SU-DHL-6 (cell line): ENCODE measurements at regions not wholly inside any gene's neighbourhood (a gene's known extent, or its start where the extent isn't known, plus 50 kb on each side); places are given as distances from the start of the nearest gene placed in this dataset.

ENCODE experiments used
- H2AFZ ChIP-seq: fragments of 200-600 bp; sonication (generic); 2 replicates; pipeline ENCODE4 v1.6.1; 2014; ENCODE audit warnings: low read depth, mild to moderate bottlenecking, moderate library complexity, mixed read lengths, antibody characterized with exemption, low read length; ENCODE audit not compliant: severe bottlenecking
- H3F3A ChIP-seq: fragments of 200-600 bp; shearing (Covaris generic); 2 replicates; pipeline ENCODE4 v1.6.0; 2016; ENCODE audit warnings: antibody characterized with exemption, mild to moderate bottlenecking; ENCODE audit not compliant: insufficient read depth
- H3K27ac ChIP-seq: fragments of 200-600 bp; sonication (generic); 2 replicates; pipeline ENCODE4 v1.5.1; 2016; ENCODE audit warnings: low read depth, mild to moderate bottlenecking, low read length, moderate library complexity, mixed read lengths
- H3K27me3 ChIP-seq: fragments of 200-600 bp; sonication (generic), shearing (Covaris generic); 2 replicates; pipeline ENCODE4 v1.6.0; 2014; ENCODE audit warnings: mild to moderate bottlenecking, low read length
- H3K36me3 ChIP-seq: fragments of 200-600 bp; sonication (generic); 2 replicates; pipeline ENCODE4 v1.6.1; 2014; ENCODE audit warnings: mild to moderate bottlenecking, low read length, mixed read lengths
- H3K4me2 ChIP-seq: fragments of 300-600, 200-600 bp; shearing (Covaris generic), sonication (generic); 2 replicates; pipeline ENCODE4 v1.6.0; 2014; ENCODE audit warnings: low read length, low read depth, mild to moderate bottlenecking; ENCODE audit not compliant: poor library complexity, severe bottlenecking
- H3K4me3 ChIP-seq: fragments of 200-600 bp; sonication (generic); 2 replicates; pipeline ENCODE4 v1.5.1; 2014; ENCODE audit warnings: antibody characterized with exemption, low read length, mild to moderate bottlenecking, mixed read lengths; ENCODE audit not compliant: insufficient read depth, poor library complexity, severe bottlenecking
- H3K79me2 ChIP-seq: fragments of 200-600 bp; sonication (generic); 2 replicates; pipeline ENCODE4 v1.6.1; 2014; ENCODE audit warnings: mild to moderate bottlenecking, low read length, moderate library complexity; ENCODE audit not compliant: insufficient read depth
- H3K9ac ChIP-seq: fragments of 200-600 bp; sonication (generic); 2 replicates; pipeline ENCODE4 v1.7.0; 2014; ENCODE audit warnings: mild to moderate bottlenecking, low read length
- H3K9me2 ChIP-seq: fragments of 200-600 bp; sonication (generic); replicated peaks from 2 replicates; pipeline ENCODE4 v1.6.1; 2014; ENCODE audit warnings: low read length; ENCODE audit not compliant: insufficient read depth
- H3K9me3 ChIP-seq: fragments of 200-600 bp; sonication (generic); 2 replicates; pipeline ENCODE4 v1.6.1; 2014; ENCODE audit warnings: low read length, mixed read lengths; ENCODE audit not compliant: insufficient read depth
- H4K20me1 ChIP-seq: fragments of 200-600 bp; sonication (generic); 2 replicates; pipeline ENCODE4 v1.6.1; 2014; ENCODE audit warnings: low read depth, mild to moderate bottlenecking, antibody characterized with exemption, low read length, moderate library complexity, mixed read lengths
- EZH2phosphoT487 ChIP-seq: fragments of 200-600 bp; sonication (generic), shearing (Covaris generic); conservative IDR thresholded peaks from 2 replicates; pipeline ENCODE4 v1.6.1; 2018; ENCODE audit warnings: mild to moderate bottlenecking, antibody characterized with exemption, low read length, moderate library complexity, mixed read lengths
- TF ChIP-seq, protein P1 (sequence below): fragments of 200-600 bp; sonication (generic); IDR thresholded peaks from one replicate; pipeline ENCODE4 v1.5.1; 2017; ENCODE audit warnings: antibody characterized with exemption, mild to moderate bottlenecking, low read length, moderate library complexity; ENCODE audit not compliant: insufficient read depth, poor library complexity, severe bottlenecking

DNA sequence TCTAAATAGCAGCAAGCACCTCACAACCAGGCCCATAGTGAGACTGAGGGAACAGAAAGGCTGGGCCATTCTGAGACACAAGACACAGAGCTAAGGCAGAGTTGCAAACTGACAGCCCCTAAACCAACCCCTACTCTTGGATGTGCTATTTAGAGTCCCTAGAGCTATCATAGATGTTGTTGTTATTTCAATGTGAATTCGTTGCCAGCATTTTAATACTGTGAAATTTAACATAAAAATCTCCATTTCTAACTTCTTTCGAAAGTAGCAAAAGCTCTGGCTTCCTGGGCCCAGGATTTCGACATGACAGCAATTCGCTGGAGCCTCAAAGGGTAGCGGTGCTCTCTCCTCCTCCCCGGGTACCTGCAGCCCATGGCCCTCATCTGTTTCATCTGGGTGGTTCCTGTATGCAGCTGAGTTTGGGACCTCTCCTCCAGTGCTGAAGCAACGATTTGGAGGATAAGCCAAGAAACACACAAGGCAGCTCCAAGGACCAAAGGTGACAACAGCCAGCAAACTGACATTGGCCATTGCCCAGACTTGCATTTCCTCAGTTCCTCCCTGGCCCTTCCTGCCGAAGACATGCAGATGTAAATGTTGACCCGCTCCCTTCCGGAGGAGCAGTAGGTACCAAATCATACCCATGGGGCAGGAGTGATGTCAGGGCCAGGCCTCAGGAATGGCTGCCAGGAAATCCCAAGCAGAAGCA, 254.4 kb upstream of the NCKAP5 start:
- Histone ChIP-seq H3K9me3 (no peaks in the 10 kb centered on the region), H2AFZ (no peak overlapping the region), H3K9ac (no peak overlapping the region), H3F3A (no peaks in the 10 kb centered on the region), H3K27ac (no peak overlapping the region), H3K9me2 (no peaks in the 10 kb centered on the region), H3K4me2 (no peak overlapping the region), H3K36me3 (no peaks in the 10 kb centered on the region), H4K20me1 (no peaks in the 10 kb centered on the region), H3K79me2 (no peaks in the 10 kb centered on the region), H3K27me3 (no peaks in the 10 kb centered on the region), H3K4me3 (no peak overlapping the region)
- no peak for TF ChIP-seq EZH2phosphoT487
- TF ChIP-seq, protein P1, sequence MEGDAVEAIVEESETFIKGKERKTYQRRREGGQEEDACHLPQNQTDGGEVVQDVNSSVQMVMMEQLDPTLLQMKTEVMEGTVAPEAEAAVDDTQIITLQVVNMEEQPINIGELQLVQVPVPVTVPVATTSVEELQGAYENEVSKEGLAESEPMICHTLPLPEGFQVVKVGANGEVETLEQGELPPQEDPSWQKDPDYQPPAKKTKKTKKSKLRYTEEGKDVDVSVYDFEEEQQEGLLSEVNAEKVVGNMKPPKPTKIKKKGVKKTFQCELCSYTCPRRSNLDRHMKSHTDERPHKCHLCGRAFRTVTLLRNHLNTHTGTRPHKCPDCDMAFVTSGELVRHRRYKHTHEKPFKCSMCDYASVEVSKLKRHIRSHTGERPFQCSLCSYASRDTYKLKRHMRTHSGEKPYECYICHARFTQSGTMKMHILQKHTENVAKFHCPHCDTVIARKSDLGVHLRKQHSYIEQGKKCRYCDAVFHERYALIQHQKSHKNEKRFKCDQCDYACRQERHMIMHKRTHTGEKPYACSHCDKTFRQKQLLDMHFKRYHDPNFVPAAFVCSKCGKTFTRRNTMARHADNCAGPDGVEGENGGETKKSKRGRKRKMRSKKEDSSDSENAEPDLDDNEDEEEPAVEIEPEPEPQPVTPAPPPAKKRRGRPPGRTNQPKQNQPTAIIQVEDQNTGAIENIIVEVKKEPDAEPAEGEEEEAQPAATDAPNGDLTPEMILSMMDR = no peak

DNA sequence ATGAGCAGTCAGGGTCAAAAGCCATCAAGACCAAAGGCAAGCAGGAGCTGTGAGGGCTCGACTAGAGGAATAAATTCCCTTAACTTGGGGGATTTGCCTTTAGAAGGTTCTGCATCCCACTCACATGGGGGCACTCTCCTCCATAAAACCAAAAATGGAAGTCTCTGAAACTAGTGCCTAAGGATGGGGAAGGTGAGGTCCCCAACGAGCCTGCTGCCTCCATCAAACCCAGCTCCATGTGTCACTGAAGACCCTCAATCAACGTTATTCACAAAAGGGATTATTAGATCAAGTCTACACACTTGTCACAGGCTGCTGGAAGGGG, 254.9 kb upstream of the NCKAP5 start:
- Histone ChIP-seq H4K20me1 (no peaks in the 10 kb centered on the region), H3K79me2 (no peaks in the 10 kb centered on the region), H3K4me3 (no peak overlapping the region), H3K9ac (no peak overlapping the region), H3K9me3 (no peaks in the 10 kb centered on the region), H3K9me2 (no peaks in the 10 kb centered on the region), H2AFZ (no peak overlapping the region), H3K27ac (no peak overlapping the region), H3F3A (no peaks in the 10 kb centered on the region), H3K4me2 (no peak overlapping the region), H3K27me3 (no peaks in the 10 kb centered on the region), H3K36me3 (no peaks in the 10 kb centered on the region)
- TF ChIP-seq EZH2phosphoT487 = no peak
- TF ChIP-seq, protein P1 = no peak

DNA sequence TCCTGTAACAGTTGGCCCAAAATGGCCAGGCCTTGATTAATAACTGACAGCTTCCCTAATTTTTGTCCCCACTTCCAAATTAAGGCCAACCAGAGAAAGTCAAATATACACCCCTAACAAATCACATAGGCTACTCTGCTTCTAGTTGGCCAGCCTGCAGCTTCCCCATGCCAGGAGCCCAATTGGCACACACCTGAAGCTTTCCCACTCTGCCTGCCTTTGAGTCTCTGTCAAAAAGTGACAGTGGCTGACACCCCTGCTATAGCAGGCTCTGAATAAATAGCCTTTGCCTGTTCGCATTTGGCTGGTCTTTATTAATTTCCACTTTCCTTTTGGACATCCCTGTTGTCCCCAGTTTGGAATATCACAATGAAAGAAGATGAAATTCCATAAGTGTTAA, 256.6 kb upstream of the NCKAP5 start:
- no peaks in the 10 kb centered on the region for H3K9me2 ChIP-seq
- no peak overlapping the region for H3K4me2 ChIP-seq
- H3K36me3 ChIP-seq = no peaks in the 10 kb centered on the region
- no peak overlapping the region for H3K27ac ChIP-seq
- H3K79me2 ChIP-seq = no peaks in the 10 kb centered on the region
- H3K9ac ChIP-seq = no peak overlapping the region
- no peaks in the 10 kb centered on the region for H3K9me3 ChIP-seq
- H4K20me1 ChIP-seq = no peaks in the 10 kb centered on the region
- H3K4me3 ChIP-seq = no peak overlapping the region
- no peaks in the 10 kb centered on the region for H3F3A ChIP-seq
- H3K27me3 ChIP-seq = no peaks in the 10 kb centered on the region
- TF ChIP-seq EZH2phosphoT487 = no peak
- TF ChIP-seq, protein P1 = no peak
- H2AFZ ChIP-seq = no peak overlapping the region
